T-cell (primary cell): ENCODE measurements at regions not wholly inside any gene's neighbourhood (a gene's known extent, or its start where the extent isn't known, plus 50 kb on each side); places are given as distances from the start of the nearest gene placed in this dataset.

Experiments
- ATAC-seq, 4 experiments: fragments of 200-7000 bp in 3 of 4; fragments of 150-1000 bp in 1 of 4; cut with Tn5 transposase; replicated peaks in 1 of 4; 1 replicate in 3 of 4; 2 replicates in 1 of 4; pipeline ENCODE4 v1.10.0; 2021; ENCODE audit warnings: moderate library complexity in 3 of 4, mild to moderate bottlenecking in 2 of 4, moderate number of reproducible peaks in 1 of 4
- CTCF ChIA-PET, 2 donors: fragments of 300-600 bp; sonication (Branson Sonifier 250); formaldehyde crosslinking; loops; one replicate each; lab custom pipeline; 2022; ENCODE audit warnings: antibody characterized with exemption in 2 of 2; lab: Charles Lee
- POLR2A ChIA-PET, 2 donors: fragments of 300-600 bp; sonication (Branson Sonifier 250); formaldehyde crosslinking; loops; one replicate each; lab custom pipeline; 2022; ENCODE audit warnings: antibody characterized with exemption in 2 of 2; lab: Charles Lee
- DNase-seq, 35 experiments: peaks; one replicate each; pipeline versions ENCODE4 v3.0.0 to v3.0.0-alpha.2; 2013 to 2023
- H3K27ac ChIP-seq: one replicate; pipeline ENCODE4 v1.5.1; 2013; ENCODE audit warnings: low read length
- H3K27me3 ChIP-seq, 2 experiments: replicated peaks in 1 of 2; 1 replicate in 1 of 2; 2 replicates in 1 of 2; pipeline versions ENCODE4 v1.6.1 to v1.7.0; 2013; ENCODE audit warnings: low read length in 1 of 2, mixed read lengths in 1 of 2; ENCODE audit not compliant: control insufficient read depth in 2 of 2, insufficient read depth in 2 of 2; ENCODE audit errors: extremely low read depth in 1 of 2
- H3K36me3 ChIP-seq, 2 donors: 1 replicate in 1 of 2; 2 replicates in 1 of 2; pipeline versions ENCODE4 v1.6.1 to v1.7.0; 2013; ENCODE audit warnings: low read length in 1 of 2; ENCODE audit not compliant: control insufficient read depth in 2 of 2, insufficient read depth in 1 of 2; ENCODE audit errors: extremely low read depth in 1 of 2
- H3K4me1 ChIP-seq, 2 experiments: 1 replicate in 1 of 2; 2 replicates in 1 of 2; pipeline versions ENCODE4 v1.6.1 to v1.7.0; 2013; ENCODE audit warnings: low read length in 2 of 2, mixed read lengths in 1 of 2; ENCODE audit not compliant: insufficient read depth in 2 of 2, control insufficient read depth in 1 of 2; ENCODE audit errors: extremely low read depth in 1 of 2
- H3K4me3 ChIP-seq, 2 donors: 1 replicate in 1 of 2; 2 replicates in 1 of 2; pipeline versions ENCODE4 v1.5.1 to v1.7.0; 2013; ENCODE audit warnings: mild to moderate bottlenecking in 2 of 2, low read length in 1 of 2, moderate library complexity in 1 of 2; ENCODE audit not compliant: control insufficient read depth in 1 of 2; ENCODE audit errors: extremely low read depth in 1 of 2
- H3K9me3 ChIP-seq: 2 replicates; pipeline ENCODE4 v1.7.0; 2013
- H3K27ac Mint-ChIP-seq, 2 donors: one replicate each; pipeline ENCODE4 v1.8.0; 2020 to 2021; ENCODE audit warnings: mild to moderate bottlenecking in 2 of 2, mixed read lengths in 2 of 2
- H3K27me3 Mint-ChIP-seq, 2 donors: one replicate each; pipeline ENCODE4 v1.8.0; 2021 to 2022; ENCODE audit warnings: mixed read lengths in 2 of 2
- H3K36me3 Mint-ChIP-seq: one replicate; pipeline ENCODE4 v1.8.0; 2021; ENCODE audit warnings: mixed read lengths
- H3K4me1 Mint-ChIP-seq, 3 donors: one replicate each; pipeline ENCODE4 v1.8.0; 2020 to 2022; ENCODE audit warnings: mixed read lengths in 3 of 3, mild to moderate bottlenecking in 1 of 3
- H3K4me3 Mint-ChIP-seq, 3 donors: one replicate each; pipeline ENCODE4 v1.8.0; 2020 to 2022; ENCODE audit warnings: mild to moderate bottlenecking in 3 of 3, mixed read lengths in 3 of 3, moderate library complexity in 3 of 3
- H3K9me3 Mint-ChIP-seq, 3 donors: one replicate each; pipeline ENCODE4 v1.8.0; 2020 to 2022; ENCODE audit warnings: mixed read lengths in 3 of 3
- WGBS: methylation state at CpG from one replicate; pipeline ENCODE4 v1.1.5; 2013; ENCODE audit warnings: missing lambda C conversion rate; ENCODE audit not compliant: insufficient coverage; 5-methylcytosine and 5-hydroxymethylcytosine counted together

GRCh38 chr20:24763386-24764026 is 185.6 kb upstream of the CST7 start:
- no peak overlapping the region for H3K27ac Mint-ChIP-seq

GRCh38 chr20:24764027-24764793 is 184.9 kb upstream of the CST7 start:
- no peak for ATAC-seq
- POLR2A ChIA-PET: no interaction called here
- CTCF ChIA-PET: no interaction called here
- Histone ChIP-seq H3K4me1 (no peaks in the 10 kb centered on the region), H3K36me3 (no peaks in the 10 kb centered on the region), H3K4me3 (no peak overlapping the region), H3K9me3 (no peaks in the 10 kb centered on the region), H3K27me3 (peaks cover 0 to 30% of the 10 kb centered on the region in 2 experiments), H3K27ac (no peak overlapping the region)
- peaks cover 0 to 8% (median 4%) of the 10 kb centered on the region in 3 donors for H3K9me3 Mint-ChIP-seq
- no peak overlapping the region for H3K4me3 Mint-ChIP-seq
- H3K36me3 Mint-ChIP-seq: no peaks in the 10 kb centered on the region
- H3K27me3 Mint-ChIP-seq: peaks cover 0 to 18% of the 10 kb centered on the region in 2 donors
- no peak overlapping the region for H3K27ac Mint-ChIP-seq
- no peak for DNase-seq
- 87% methylated on average over 16 of the region's 16 CpGs for WGBS
- H3K4me1 Mint-ChIP-seq: no peaks in the 10 kb centered on the region

More at GRCh38 chr20:24763386-24764026, 185.6 kb upstream of the CST7 start:
- H3K36me3 Mint-ChIP-seq: no peaks in the 10 kb centered on the region
- H3K27me3 Mint-ChIP-seq: peaks cover 0 to 18% of the 10 kb centered on the region in 2 donors
- Histone ChIP-seq H3K9me3 (no peaks in the 10 kb centered on the region), H3K4me3 (no peak overlapping the region), H3K27ac (no peak overlapping the region), H3K27me3 (peaks cover 0 to 30% of the 10 kb centered on the region in 2 experiments), H3K4me1 (no peaks in the 10 kb centered on the region), H3K36me3 (no peaks in the 10 kb centered on the region)
- no peaks in the 10 kb centered on the region for H3K4me1 Mint-ChIP-seq
- DNase-seq (peak in 1 of 35 experiments; percentile 15), ATAC-seq (no peak)
- ChIA-PET POLR2A (no interaction called here), CTCF (no interaction called here)
- WGBS: 32% methylated on average over 17 of the region's 26 CpGs
- no peak overlapping the region for H3K4me3 Mint-ChIP-seq
- peaks cover 0 to 8% (median 4%) of the 10 kb centered on the region in 3 donors for H3K9me3 Mint-ChIP-seq

GRCh38 chr20:24764794-24765202 is 184.3 kb upstream of the CST7 start:
- peak in 1 of 35 experiments; percentile 11 for DNase-seq
- H3K9me3 ChIP-seq: no peaks in the 10 kb centered on the region
- WGBS: 81% methylated on average over 6 of the region's 9 CpGs
- Mint-ChIP-seq H3K4me3 (no peak overlapping the region), H3K9me3 (peaks cover 0 to 5% (median 4%) of the 10 kb centered on the region in 3 donors), H3K4me1 (no peaks in the 10 kb centered on the region), H3K36me3 (no peaks in the 10 kb centered on the region), H3K27ac (no peak overlapping the region), H3K27me3 (peaks cover under 1 to 19% of the 10 kb centered on the region in 2 donors)
- no peak overlapping the region for H3K4me3 ChIP-seq
- ChIA-PET POLR2A (no interaction called here), CTCF (no interaction called here)
- H3K36me3 ChIP-seq: no peaks in the 10 kb centered on the region
- ATAC-seq: no peak
- peaks cover 0 to 35% of the 10 kb centered on the region in 2 experiments for H3K27me3 ChIP-seq
- no peak overlapping the region for H3K27ac ChIP-seq
- no peaks in the 10 kb centered on the region for H3K4me1 ChIP-seq

- no peak for ATAC-seq
- H3K27me3 Mint-ChIP-seq: peaks cover 4 to 23% of the 10 kb centered on the region in 2 donors
Measured at GRCh38 chr20:24765316-24766142, 183.5 kb upstream of the CST7 start.

GRCh38 chr20:24766143-24766527 is 182.9 kb upstream of the CST7 start:
- no peaks in the 10 kb centered on the region for H3K36me3 ChIP-seq
- no peaks in the 10 kb centered on the region for H3K4me1 ChIP-seq
- no peak overlapping the region for H3K27ac ChIP-seq
- ChIA-PET POLR2A (no interaction called here), CTCF (no interaction called here)
- peaks cover 0 to 44% of the 10 kb centered on the region in 2 experiments for H3K27me3 ChIP-seq
- no peak overlapping the region for H3K4me3 ChIP-seq
- H3K9me3 Mint-ChIP-seq: no peaks in the 10 kb centered on the region
- WGBS: no CpG with 5 or more reads among the region's 2 CpGs
- H3K4me3 Mint-ChIP-seq: no peak overlapping the region
- H3K27ac Mint-ChIP-seq: no peak overlapping the region
- H3K9me3 ChIP-seq: no peaks in the 10 kb centered on the region
- no peaks in the 10 kb centered on the region for H3K36me3 Mint-ChIP-seq
- H3K27me3 Mint-ChIP-seq: peaks cover 4 to 24% of the 10 kb centered on the region in 2 donors
- no peaks in the 10 kb centered on the region for H3K4me1 Mint-ChIP-seq
- DNase-seq (no peak), ATAC-seq (no peak)

More at GRCh38 chr20:24765316-24766142, 183.5 kb upstream of the CST7 start:
- POLR2A ChIA-PET: no interaction called here
- H3K27me3 ChIP-seq: peaks cover 0 to 43% of the 10 kb centered on the region in 2 experiments
- Mint-ChIP-seq H3K27ac (no peak overlapping the region), H3K36me3 (no peaks in the 10 kb centered on the region), H3K9me3 (peaks cover 0 to under 1% (median 0%) of the 10 kb centered on the region in 3 donors), H3K4me3 (no peak overlapping the region), H3K4me1 (no peaks in the 10 kb centered on the region)
- DNase-seq: peak in 1 of 35 experiments; percentile 15
- H3K27ac ChIP-seq: no peak overlapping the region
- WGBS: 69% methylated on average over 9 of the region's 12 CpGs
- no peaks in the 10 kb centered on the region for H3K4me1 ChIP-seq
- H3K4me3 ChIP-seq: no peak overlapping the region
- CTCF ChIA-PET: no interaction called here
- no peaks in the 10 kb centered on the region for H3K36me3 ChIP-seq
- no peaks in the 10 kb centered on the region for H3K9me3 ChIP-seq
